ENCODE measurements at regions not wholly inside any gene's neighbourhood (a gene's known extent, or its start where the extent isn't known, plus 50 kb on each side); places are given as distances from the start of the nearest gene placed in this dataset.
A peak's percentile ranks its signal among the peaks of the same experiment; 100 is the strongest.

GRCh38 chr7:131004371-131004770, 270.4 kb upstream of the KLF14 start:
- H3K27me3 ChIP-seq (ENCODE audit: control insufficient read depth, extremely low read depth, insufficient read depth, low read length), result no peaks in the 10 kb centered on the region
- peaks cover 6% of the 10 kb centered on the region for H3K79me2 ChIP-seq (ENCODE audit: control insufficient read depth, insufficient read depth, low read length)
- H3K9me1 ChIP-seq (ENCODE audit: control insufficient read depth, extremely low read depth, insufficient read depth, low read length), result no peaks in the 10 kb centered on the region
- H3K27ac ChIP-seq (ENCODE audit: control insufficient read depth, insufficient read depth, low read length), result no peak overlapping the region
- H3K36me3 ChIP-seq (ENCODE audit: control insufficient read depth in 2 of 2, extremely low read depth in 1 of 2, insufficient read depth in 2 of 2, low read length in 2 of 2), result no peaks in the 10 kb centered on the region
- FAIRE-seq (no peak), DNase-seq (ENCODE audit: low read depth, low spot score) (no peak)
- H3K4me2 ChIP-seq (ENCODE audit: control insufficient read depth, extremely low read depth, insufficient read depth, low read depth, low read length), result no peak overlapping the region
- no peaks in the 10 kb centered on the region for H4K20me1 ChIP-seq (ENCODE audit: control insufficient read depth, extremely low read depth, insufficient read depth, low read length)
- H3K9me3 ChIP-seq (ENCODE audit: control insufficient read depth, low read depth, low read length), result no peaks in the 10 kb centered on the region
- no peak for TF ChIP-seq EZH2 (IDR thresholded peaks at IDR 0.05; ENCODE audit: low read length)
- TF ChIP-seq, protein P1, sequence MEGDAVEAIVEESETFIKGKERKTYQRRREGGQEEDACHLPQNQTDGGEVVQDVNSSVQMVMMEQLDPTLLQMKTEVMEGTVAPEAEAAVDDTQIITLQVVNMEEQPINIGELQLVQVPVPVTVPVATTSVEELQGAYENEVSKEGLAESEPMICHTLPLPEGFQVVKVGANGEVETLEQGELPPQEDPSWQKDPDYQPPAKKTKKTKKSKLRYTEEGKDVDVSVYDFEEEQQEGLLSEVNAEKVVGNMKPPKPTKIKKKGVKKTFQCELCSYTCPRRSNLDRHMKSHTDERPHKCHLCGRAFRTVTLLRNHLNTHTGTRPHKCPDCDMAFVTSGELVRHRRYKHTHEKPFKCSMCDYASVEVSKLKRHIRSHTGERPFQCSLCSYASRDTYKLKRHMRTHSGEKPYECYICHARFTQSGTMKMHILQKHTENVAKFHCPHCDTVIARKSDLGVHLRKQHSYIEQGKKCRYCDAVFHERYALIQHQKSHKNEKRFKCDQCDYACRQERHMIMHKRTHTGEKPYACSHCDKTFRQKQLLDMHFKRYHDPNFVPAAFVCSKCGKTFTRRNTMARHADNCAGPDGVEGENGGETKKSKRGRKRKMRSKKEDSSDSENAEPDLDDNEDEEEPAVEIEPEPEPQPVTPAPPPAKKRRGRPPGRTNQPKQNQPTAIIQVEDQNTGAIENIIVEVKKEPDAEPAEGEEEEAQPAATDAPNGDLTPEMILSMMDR (optimal IDR thresholded peaks at IDR 0.05 in 1 of 3, IDR thresholded peaks at IDR 0.05 in 1 of 3, conservative IDR thresholded peaks at IDR 0.05 in 1 of 3; ENCODE audit: extremely low read depth in 1 of 3, insufficient read depth in 2 of 3, low read length in 3 of 3), result no peak
- no peak overlapping the region for H3K4me3 ChIP-seq (ENCODE audit: control insufficient read depth in 2 of 3, extremely low read depth in 1 of 3, insufficient read depth in 2 of 3, low read depth in 1 of 3, low read length in 3 of 3)
- H2AFZ ChIP-seq (ENCODE audit: control insufficient read depth, low read length), result no peak overlapping the region
- H3K9ac ChIP-seq (ENCODE audit: control insufficient read depth, extremely low read depth, insufficient read depth, low read length), result no peak overlapping the region
- dilution Hi-C loops (cut with MboI; ENCODE audit: extremely low pct_ligation_motif_present, low sequenced_read_pairs), result no loop called here
- peaks cover 39% of the 10 kb centered on the region for H3K4me1 ChIP-seq (ENCODE audit: control insufficient read depth, extremely low read depth, insufficient read depth, low read length)

DNA sequence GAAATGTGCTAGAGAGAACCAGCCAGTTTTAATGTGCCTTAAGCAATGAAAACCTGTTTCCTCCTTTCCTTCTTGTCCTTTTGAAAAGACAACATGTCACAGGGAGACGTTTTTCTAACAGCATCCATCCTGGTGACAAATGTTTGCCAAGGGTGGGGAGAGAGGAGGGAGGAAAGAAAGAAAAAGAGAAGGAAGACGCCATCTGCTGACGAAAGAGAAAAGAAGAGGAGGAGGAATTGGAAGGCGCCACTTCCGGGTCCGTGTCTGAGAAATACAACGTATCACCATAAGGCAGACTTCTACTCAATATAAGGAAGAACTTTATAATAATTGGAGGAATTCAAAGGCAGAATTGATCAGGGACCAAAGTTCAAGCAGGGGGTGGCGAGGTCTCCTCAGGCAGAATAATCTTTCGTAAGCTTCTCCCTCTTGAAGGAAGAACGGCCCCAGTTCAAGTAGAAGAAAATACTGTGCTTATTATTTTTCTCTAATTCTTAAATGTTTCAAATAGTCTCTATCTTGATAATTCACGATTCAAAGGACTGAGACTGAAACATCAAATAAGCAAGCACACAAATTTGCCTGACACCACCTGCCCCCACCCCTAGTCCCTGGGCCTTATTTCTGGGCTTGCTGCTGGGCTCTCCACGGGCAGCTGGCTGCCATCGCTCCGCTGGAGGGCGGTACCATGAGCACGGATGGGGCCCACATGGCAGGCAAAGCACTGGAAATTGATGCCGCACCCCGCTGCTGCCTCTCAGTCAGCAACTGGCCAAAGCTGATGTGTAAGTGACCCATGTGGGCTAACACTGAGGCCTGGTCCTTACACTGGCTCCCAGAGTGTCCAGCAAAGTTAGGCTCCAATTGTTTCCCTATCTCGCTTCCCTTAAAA, 273.7 kb upstream of the KLF14 start:
- Histone ChIP-seq H4K20me1 (ENCODE audit: control insufficient read depth, extremely low read depth, insufficient read depth, low read length) (no peaks in the 10 kb centered on the region), H3K4me3 (ENCODE audit: control insufficient read depth in 2 of 3, extremely low read depth in 1 of 3, insufficient read depth in 2 of 3, low read depth in 1 of 3, low read length in 3 of 3) (no peak overlapping the region), H3K27ac (ENCODE audit: control insufficient read depth, insufficient read depth, low read length) (peak overlapping the region; percentile 79), H3K9ac (ENCODE audit: control insufficient read depth, extremely low read depth, insufficient read depth, low read length) (peak overlapping the region; percentile 71), H3K9me3 (ENCODE audit: control insufficient read depth, low read depth, low read length) (no peaks in the 10 kb centered on the region), H3K27me3 (ENCODE audit: control insufficient read depth, extremely low read depth, insufficient read depth, low read length) (no peaks in the 10 kb centered on the region), H3K4me2 (ENCODE audit: control insufficient read depth, extremely low read depth, insufficient read depth, low read depth, low read length) (peak overlapping the region; percentile 78), H3K4me1 (ENCODE audit: control insufficient read depth, extremely low read depth, insufficient read depth, low read length) (peaks cover 48% of the 10 kb centered on the region), H3K79me2 (ENCODE audit: control insufficient read depth, insufficient read depth, low read length) (peaks cover 9% of the 10 kb centered on the region), H2AFZ (ENCODE audit: control insufficient read depth, low read length) (peak overlapping the region; percentile 78), H3K36me3 (ENCODE audit: control insufficient read depth in 2 of 2, extremely low read depth in 1 of 2, insufficient read depth in 2 of 2, low read length in 2 of 2) (no peaks in the 10 kb centered on the region), H3K9me1 (ENCODE audit: control insufficient read depth, extremely low read depth, insufficient read depth, low read length) (no peaks in the 10 kb centered on the region)
- TF ChIP-seq EZH2 (IDR thresholded peaks at IDR 0.05; ENCODE audit: low read length), result no peak
- TF ChIP-seq, protein P1 (optimal IDR thresholded peaks at IDR 0.05 in 1 of 3, IDR thresholded peaks at IDR 0.05 in 1 of 3, conservative IDR thresholded peaks at IDR 0.05 in 1 of 3; ENCODE audit: extremely low read depth in 1 of 3, insufficient read depth in 2 of 3, low read length in 3 of 3), result peak; percentile 48 to 71 (median 63)
- DNase-seq (ENCODE audit: low read depth, low spot score), result no peak
- FAIRE-seq, result peak; percentile 70
- dilution Hi-C loops (cut with MboI; ENCODE audit: extremely low pct_ligation_motif_present, low sequenced_read_pairs), result no loop called here

All from keratinocyte (primary cell).